GM12873 (cell line): ENCODE measurements at regions not wholly inside any gene's neighbourhood (a gene's known extent, or its start where the extent isn't known, plus 50 kb on each side); places are given as distances from the start of the nearest gene placed in this dataset.

ENCODE experiments used
- CTCF ChIP-seq: IDR thresholded peaks from 2 replicates; pipeline ENCODE4 v1.5.1; 2012; ENCODE audit warnings: low read depth, mild to moderate bottlenecking, moderate library complexity, low read length, control low read depth; ENCODE audit not compliant: insufficient read depth; ENCODE audit errors: missing control alignments

GRCh38 chr19:29311191-29311790 lies 98.3 kb upstream of the UQCRFS1 start:
- no peak for TF ChIP-seq CTCF

- TF ChIP-seq CTCF, result no peak
Measured at GRCh38 chr19:29315556-29316190, 102.7 kb upstream of the UQCRFS1 start.

- TF ChIP-seq CTCF, result no peak
Measured at GRCh38 chr19:29318581-29318980, 105.6 kb upstream of the UQCRFS1 start.

GRCh38 chr19:29320086-29320485 lies 107.1 kb upstream of the UQCRFS1 start:
- TF ChIP-seq CTCF, result no peak

GRCh38 chr19:29320618-29321017 lies 107.7 kb upstream of the UQCRFS1 start:
- no peak for TF ChIP-seq CTCF

GRCh38 chr19:29321116-29321515 lies 108.2 kb upstream of the UQCRFS1 start:
- no peak for TF ChIP-seq CTCF

- TF ChIP-seq CTCF, result no peak
Measured at GRCh38 chr19:29323021-29323430, 110.1 kb upstream of the UQCRFS1 start.
